ENCODE measurements at regions not wholly inside any gene's neighbourhood (a gene's known extent, or its start where the extent isn't known, plus 50 kb on each side); places are given as distances from the start of the nearest gene placed in this dataset.

DNA sequence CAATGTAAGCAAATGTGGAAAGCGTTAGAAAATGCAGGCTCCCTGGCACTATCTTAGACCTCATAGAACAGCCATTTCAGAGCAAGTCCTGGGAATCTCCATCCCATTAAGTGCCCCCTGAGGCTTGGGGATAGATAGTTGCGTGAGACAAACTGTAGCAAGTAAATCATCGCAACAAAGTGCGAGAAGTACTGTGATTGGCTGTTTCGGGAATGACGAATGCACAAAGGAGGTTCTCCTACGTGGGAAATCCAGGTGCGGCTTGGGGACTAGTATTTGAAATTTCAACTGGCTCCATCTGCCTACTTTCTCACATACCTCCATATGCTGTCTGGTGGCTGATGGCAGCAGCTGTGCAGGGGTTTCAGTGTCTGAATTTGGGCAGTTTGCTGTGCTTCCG, 84.5 kb downstream of the PLEKHG1 start:
- Histone ChIP-seq H3K4me2 (ENCODE audit: insufficient read depth, low read length) (no peak overlapping the region), H3K27ac (ENCODE audit: low read length) (no peak overlapping the region), H3K4me1 (ENCODE audit: insufficient read depth, low read length) (no peaks in the 10 kb centered on the region), H2AFZ (ENCODE audit: low read depth, low read length) (no peak overlapping the region), H3K4me3 (ENCODE audit: low read depth in 1 of 2, low read length in 2 of 2) (no peak overlapping the region), H3K27me3 (ENCODE audit: insufficient read depth, low read length, poor library complexity) (peaks cover 11% of the 10 kb centered on the region), H3K9me3 (ENCODE audit: insufficient read depth, low read length, severe bottlenecking) (no peaks in the 10 kb centered on the region), H3K36me3 (ENCODE audit: insufficient read depth, low read length) (no peaks in the 10 kb centered on the region), H3K9ac (ENCODE audit: low read depth, low read length) (no peak overlapping the region), H4K20me1 (ENCODE audit: insufficient read depth, low read length) (no peaks in the 10 kb centered on the region), H3K79me2 (ENCODE audit: insufficient read depth, low read length) (no peaks in the 10 kb centered on the region)
- TF ChIP-seq EZH2 (IDR thresholded peaks at IDR 0.05; ENCODE audit: borderline replicate concordance, low read depth, low read length, severe bottlenecking), result no peak
- no peak for TF ChIP-seq CTCF (IDR thresholded peaks at IDR 0.05; ENCODE audit: borderline replicate concordance, extremely low read depth, low read length, poor library complexity, severe bottlenecking)
- ATAC-seq (ENCODE audit: insufficient read depth, low read depth) (no peak), DNase-seq (no peak)

- Histone ChIP-seq H3K4me2 (ENCODE audit: insufficient read depth, low read length) (no peak overlapping the region), H3K27ac (ENCODE audit: low read length) (no peak overlapping the region), H3K9ac (ENCODE audit: low read depth, low read length) (no peak overlapping the region), H4K20me1 (ENCODE audit: insufficient read depth, low read length) (no peaks in the 10 kb centered on the region), H3K79me2 (ENCODE audit: insufficient read depth, low read length) (no peaks in the 10 kb centered on the region), H3K4me1 (ENCODE audit: insufficient read depth, low read length) (no peaks in the 10 kb centered on the region), H2AFZ (ENCODE audit: low read depth, low read length) (no peak overlapping the region), H3K4me3 (ENCODE audit: low read depth in 1 of 2, low read length in 2 of 2) (no peak overlapping the region), H3K27me3 (ENCODE audit: insufficient read depth, low read length, poor library complexity) (peaks cover 7% of the 10 kb centered on the region), H3K9me3 (ENCODE audit: insufficient read depth, low read length, severe bottlenecking) (no peaks in the 10 kb centered on the region), H3K36me3 (ENCODE audit: insufficient read depth, low read length) (no peaks in the 10 kb centered on the region)
- DNase-seq, result no peak
- no peak for ATAC-seq (ENCODE audit: insufficient read depth, low read depth)
- TF ChIP-seq CTCF (IDR thresholded peaks at IDR 0.05; ENCODE audit: borderline replicate concordance, extremely low read depth, low read length, poor library complexity, severe bottlenecking), result no peak
- TF ChIP-seq EZH2 (IDR thresholded peaks at IDR 0.05; ENCODE audit: borderline replicate concordance, low read depth, low read length, severe bottlenecking), result no peak
Measured at GRCh38 chr6:150684714-150685459, 85.2 kb downstream of the PLEKHG1 start.

DNA sequence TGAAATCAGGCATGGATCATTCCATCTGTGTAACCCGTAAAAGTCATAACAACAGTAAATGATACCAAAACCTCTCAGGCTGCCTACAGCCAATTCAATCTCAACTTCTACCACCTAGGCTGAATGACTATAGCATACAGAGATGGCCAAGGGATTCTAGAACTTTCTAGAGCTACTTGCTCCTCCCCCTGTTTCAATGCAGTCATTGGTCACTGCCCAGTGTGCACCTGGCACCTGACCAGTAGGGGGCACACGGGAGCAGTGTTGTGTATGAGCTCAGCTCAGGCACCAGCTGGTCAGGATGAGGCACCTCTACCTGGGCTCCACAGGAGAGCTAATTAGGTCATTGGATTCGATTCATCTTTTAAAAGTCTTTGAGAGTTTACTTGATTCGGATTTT, 86.2 kb downstream of the PLEKHG1 start:
- no peak overlapping the region for H3K27ac ChIP-seq (ENCODE audit: low read length)
- H3K9ac ChIP-seq (ENCODE audit: low read depth, low read length), result no peak overlapping the region
- H3K27me3 ChIP-seq (ENCODE audit: insufficient read depth, low read length, poor library complexity), result peaks cover 7% of the 10 kb centered on the region
- TF ChIP-seq CTCF (IDR thresholded peaks at IDR 0.05; ENCODE audit: borderline replicate concordance, extremely low read depth, low read length, poor library complexity, severe bottlenecking), result peak; percentile 79
- no peak for TF ChIP-seq EZH2 (IDR thresholded peaks at IDR 0.05; ENCODE audit: borderline replicate concordance, low read depth, low read length, severe bottlenecking)
- no peak overlapping the region for H3K4me2 ChIP-seq (ENCODE audit: insufficient read depth, low read length)
- peak; percentile 60; the same call in 1 of the 3 replicates for ATAC-seq (ENCODE audit: insufficient read depth, low read depth)
- H3K79me2 ChIP-seq (ENCODE audit: insufficient read depth, low read length), result no peaks in the 10 kb centered on the region
- H3K36me3 ChIP-seq (ENCODE audit: insufficient read depth, low read length), result no peaks in the 10 kb centered on the region
- no peak overlapping the region for H3K4me3 ChIP-seq (ENCODE audit: low read depth in 1 of 2, low read length in 2 of 2)
- no peaks in the 10 kb centered on the region for H3K9me3 ChIP-seq (ENCODE audit: insufficient read depth, low read length, severe bottlenecking)
- no peak overlapping the region for H2AFZ ChIP-seq (ENCODE audit: low read depth, low read length)
- DNase-seq, result peak; percentile 30
- H3K4me1 ChIP-seq (ENCODE audit: insufficient read depth, low read length), result no peaks in the 10 kb centered on the region
- H4K20me1 ChIP-seq (ENCODE audit: insufficient read depth, low read length), result no peaks in the 10 kb centered on the region

Measured in DND-41 (cell line).